Breast epithelium (tissue), 3 donors: ENCODE measurements at regions not wholly inside any gene's neighbourhood (a gene's known extent, or its start where the extent isn't known, plus 50 kb on each side); places are given as distances from the start of the nearest gene placed in this dataset.

Experiments
- POLR2A ChIP-seq: fragments of 450-650 bp; IDR thresholded peaks from one replicate; pipeline ENCODE4 v1.6.1; 2016; ENCODE audit warnings: antibody characterized with exemption, mild to moderate bottlenecking, moderate library complexity
- TF ChIP-seq, protein P1 (sequence below), 3 donors: fragments of 450-650 bp; IDR thresholded peaks; one replicate each; pipeline ENCODE4 v1.5.1; 2016 to 2017; ENCODE audit warnings: antibody characterized with exemption in 3 of 3, mild to moderate bottlenecking in 3 of 3, moderate library complexity in 3 of 3

DNA sequence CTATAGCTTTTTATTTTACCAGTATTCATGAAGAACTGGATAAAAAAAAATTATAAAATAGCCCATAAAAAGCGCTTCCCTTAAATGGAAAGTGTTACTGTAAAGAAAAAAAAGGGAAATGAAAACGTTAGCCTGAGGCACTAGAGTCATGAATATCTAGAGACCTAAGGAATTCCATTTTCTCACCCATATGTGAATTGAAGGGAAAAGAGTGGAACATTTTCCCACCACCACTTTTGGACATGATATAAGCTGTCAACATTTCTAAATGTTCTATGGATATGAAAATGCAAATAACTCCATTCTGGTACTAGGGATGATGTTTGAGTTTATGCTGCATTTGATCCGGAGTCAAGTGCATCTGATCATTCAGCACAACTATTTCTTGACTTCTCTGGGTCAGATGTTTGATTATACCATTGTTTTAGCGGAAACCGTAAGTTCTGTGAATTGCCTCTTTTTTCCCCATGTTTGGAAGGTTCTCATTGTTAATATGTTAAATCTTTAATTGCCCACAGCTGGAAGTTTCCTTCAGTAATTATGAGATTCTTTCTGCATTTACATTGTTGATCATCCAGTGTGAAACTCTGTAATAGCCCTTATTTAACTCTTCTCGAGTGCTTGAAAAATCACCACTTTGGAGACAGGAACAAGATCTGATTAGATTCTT lies 467.4 kb upstream of the SEMA6A start:
- TF ChIP-seq, protein P1, sequence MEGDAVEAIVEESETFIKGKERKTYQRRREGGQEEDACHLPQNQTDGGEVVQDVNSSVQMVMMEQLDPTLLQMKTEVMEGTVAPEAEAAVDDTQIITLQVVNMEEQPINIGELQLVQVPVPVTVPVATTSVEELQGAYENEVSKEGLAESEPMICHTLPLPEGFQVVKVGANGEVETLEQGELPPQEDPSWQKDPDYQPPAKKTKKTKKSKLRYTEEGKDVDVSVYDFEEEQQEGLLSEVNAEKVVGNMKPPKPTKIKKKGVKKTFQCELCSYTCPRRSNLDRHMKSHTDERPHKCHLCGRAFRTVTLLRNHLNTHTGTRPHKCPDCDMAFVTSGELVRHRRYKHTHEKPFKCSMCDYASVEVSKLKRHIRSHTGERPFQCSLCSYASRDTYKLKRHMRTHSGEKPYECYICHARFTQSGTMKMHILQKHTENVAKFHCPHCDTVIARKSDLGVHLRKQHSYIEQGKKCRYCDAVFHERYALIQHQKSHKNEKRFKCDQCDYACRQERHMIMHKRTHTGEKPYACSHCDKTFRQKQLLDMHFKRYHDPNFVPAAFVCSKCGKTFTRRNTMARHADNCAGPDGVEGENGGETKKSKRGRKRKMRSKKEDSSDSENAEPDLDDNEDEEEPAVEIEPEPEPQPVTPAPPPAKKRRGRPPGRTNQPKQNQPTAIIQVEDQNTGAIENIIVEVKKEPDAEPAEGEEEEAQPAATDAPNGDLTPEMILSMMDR (IDR thresholded peaks at IDR 0.05), result no peak
- TF ChIP-seq POLR2A, result no peak
